ENCODE measurements at regions not wholly inside any gene's neighbourhood (a gene's known extent, or its start where the extent isn't known, plus 50 kb on each side); places are given as distances from the start of the nearest gene placed in this dataset.
A peak's percentile ranks its signal among the peaks of the same experiment; 100 is the strongest.
"Not testable (repeated sequence)": the region's sequence is repeated elsewhere in the genome, so short reads cannot be mapped to it uniquely, and the experiment has no call there.

GRCh38 chr6:141877275-141877983, 255.3 kb upstream of the GJE1 start:
- no peak for DNase-seq

- DNase-seq = no peak
These were observed 257.7 kb upstream of the GJE1 start for GRCh38 chr6:141874930-141875602.

DNA sequence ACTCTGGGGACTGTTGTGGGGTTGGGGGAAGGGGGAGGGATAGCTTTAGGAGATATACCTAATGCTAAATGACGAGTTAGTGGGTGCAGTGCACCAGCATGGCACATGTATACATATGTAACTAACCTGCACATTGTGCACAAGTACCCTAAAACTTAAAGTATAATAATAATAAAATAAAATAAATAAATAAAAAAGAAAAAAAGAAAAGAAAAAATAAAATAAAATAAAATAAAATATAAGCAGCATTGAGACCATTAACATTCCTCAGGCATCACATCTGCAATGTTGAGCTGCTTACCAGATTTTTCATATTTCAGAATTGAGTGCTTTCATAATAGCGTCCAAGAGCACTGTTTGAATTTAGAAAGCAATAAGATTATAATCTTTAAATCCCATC, 263.2 kb upstream of the GJE1 start:
- DNase-seq = not testable (repeated sequence)

- DNase-seq = no peak
These were observed 265.0 kb upstream of the GJE1 start for GRCh38 chr6:141867767-141868166.

DNA sequence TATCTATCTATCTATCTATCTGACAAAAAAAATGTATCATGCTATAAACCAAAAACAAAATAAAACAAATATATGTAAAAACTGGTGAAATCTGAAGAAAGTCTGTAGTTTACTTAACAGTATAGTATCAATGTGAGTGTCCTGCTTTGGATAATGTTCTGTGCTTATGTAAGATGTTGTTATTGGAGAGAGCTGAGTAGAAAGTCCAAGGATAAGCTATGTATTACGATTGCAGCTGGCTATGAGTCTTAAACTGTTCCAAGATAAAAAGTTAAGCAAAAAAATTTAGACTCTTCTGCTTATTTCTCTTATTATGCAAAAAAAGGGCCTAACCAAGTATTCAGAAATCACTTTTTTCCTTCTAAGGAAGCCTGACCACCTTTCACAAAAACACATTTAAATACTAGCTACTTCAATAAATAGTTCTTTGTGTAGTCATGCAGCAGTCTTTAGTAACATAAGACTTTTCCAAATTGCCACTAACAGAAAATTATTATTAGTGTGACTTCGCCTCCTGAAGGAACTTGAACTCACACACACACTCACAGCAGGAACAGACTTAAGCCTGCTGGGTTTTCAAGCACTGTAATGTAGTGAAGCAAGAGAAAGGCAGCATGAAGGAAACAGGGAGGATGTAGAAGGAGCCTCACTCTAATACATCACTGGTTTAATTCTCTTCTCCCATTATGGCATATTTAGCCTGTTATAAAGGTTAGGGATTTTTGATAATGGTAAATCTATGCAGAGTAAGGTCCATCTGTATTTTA, 265.8 kb upstream of the GJE1 start:
- DNase-seq = no peak

DNA sequence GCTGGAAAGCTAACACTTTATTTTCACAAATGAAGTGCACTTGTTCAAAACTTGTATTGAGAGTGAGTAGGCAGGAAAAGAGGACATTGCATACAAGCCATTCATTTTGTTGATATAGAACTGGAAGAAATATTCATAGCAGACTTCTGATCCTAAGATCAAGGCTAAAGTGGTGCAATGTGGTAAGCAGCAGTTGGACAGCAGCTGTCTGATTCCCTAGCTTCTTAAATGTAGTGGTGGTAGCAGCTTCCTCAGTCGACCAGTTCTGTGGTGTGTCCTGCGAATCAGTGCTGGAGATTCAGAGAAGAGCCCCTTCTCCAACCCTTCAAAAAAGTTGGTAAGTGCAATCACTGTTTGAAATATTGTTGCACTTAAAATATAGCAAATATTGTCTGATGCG, 281.7 kb upstream of the GJE1 start:
- no peak for DNase-seq

DNA sequence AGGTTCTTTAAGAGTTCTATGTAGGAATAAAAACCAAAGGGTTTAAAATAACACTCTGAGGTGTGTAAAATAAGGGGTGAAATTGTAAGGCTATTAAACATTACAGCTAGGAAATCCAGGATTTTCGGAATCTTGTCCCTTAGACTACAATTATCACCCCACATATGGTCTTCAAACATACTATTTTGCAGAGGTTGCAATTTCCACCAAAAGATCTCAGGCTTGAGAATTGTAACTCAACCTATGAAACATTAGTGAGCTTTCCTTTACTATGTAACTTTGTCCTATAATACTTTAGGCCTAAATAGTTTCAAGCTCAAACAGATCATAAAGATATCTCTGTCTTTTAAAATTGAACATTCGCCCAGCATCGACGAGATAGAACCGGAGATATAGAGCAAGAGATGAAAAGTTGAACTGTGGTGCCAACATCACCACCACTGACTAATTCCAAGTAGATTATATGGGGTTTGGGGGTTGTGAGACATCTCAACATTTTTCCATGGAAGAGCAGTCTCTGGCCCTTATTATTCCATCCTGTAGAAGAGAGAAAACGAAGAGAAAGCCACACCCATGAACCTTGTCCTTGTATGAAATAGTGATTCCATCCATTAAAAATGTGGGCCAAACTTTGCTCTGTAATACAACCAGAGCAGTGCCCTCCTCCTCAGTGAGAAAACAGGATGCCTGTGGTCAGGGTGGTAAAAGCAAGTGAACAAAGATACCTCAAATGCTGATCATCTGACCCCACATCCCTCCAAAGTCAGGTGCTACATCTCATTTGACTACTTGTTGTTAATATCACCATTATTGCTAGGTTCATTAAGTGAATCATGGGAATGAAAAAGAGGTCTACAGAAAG, 284.5 kb upstream of the GJE1 start:
- no peak for DNase-seq

DNA sequence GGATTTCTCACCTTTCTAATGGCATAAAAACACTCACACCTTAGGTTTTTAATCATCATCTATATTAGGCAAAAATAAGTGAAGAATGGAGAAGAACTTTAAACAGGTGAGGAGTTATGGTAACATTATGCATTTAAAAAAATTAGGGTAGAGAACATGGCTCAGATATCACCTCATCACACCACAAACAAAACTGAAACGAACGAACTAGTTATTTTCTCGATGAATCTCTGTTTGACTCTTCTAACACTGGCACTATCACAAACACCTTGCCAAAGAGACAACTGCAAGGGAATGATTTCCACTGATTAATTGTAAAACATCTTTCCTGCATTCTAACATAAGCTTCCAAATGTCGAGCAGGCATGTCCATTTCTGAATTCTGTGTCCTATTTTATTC, 286.1 kb upstream of the GJE1 start:
- no peak for DNase-seq

GRCh38 chr6:141843178-141843834, 289.4 kb upstream of the GJE1 start:
- no peak for DNase-seq

DNA sequence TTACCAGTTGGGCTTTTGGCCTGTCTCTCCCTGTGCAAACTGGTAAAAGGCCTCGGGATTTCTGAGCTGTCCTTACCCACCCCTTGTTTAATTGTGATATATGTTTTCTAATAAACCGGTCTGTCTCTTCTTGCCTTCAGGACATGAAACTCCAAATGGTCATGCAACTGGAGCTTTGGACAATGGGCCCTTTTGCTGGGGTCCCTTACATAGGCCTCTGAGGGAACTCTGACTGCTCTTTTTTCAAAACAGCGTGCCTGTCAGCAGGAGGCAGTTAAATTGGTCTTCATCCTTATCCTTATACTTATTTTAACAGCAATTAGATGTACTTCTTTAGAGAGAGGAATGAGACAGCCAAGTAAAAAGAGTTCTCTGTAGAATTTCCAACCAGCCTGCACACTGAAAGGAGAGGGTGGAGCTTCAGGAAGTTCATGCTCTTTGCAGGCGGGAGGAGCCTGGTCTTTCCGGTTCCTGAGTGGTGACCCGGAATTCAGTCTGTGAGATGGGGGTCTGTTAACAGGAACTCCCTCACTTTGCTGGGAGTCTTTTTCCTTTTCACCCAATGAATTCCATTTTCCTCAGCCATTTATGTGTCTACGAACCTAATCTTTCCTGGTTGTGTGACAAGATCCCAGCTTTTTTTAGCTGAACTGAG, 299.6 kb upstream of the GJE1 start:
- DNase-seq = no peak

GRCh38 chr6:141830530-141830929, 302.2 kb upstream of the GJE1 start:
- no peak for DNase-seq

- DNase-seq = no peak
These were observed 303.0 kb upstream of the GJE1 start for GRCh38 chr6:141829566-141830360.

- no peak for DNase-seq
These were observed 308.4 kb upstream of the GJE1 start for GRCh38 chr6:141824350-141824749.

DNA sequence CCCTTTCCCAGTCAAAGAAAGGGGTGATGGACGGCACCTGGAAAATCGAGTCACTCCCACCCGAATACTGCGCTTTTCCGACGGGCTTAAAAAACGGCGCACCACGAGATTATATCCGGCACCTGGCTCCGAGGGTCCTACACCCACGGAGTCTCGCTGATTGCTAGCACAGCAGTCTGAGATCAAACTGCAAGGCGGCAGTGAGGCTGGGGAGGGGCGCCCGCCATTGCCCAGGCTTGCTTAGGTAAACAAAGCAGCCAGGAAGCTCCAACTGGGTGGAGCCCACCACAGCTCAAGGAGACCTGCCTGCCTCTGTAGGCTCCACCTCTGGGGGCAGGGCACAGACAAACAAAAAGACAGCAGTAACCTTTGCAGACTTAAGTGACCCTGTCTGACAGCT, 317.7 kb upstream of the GJE1 start:
- peak in 1 of 3 experiments; percentile 14 for DNase-seq

GRCh38 chr6:141809901-141810300, 322.8 kb upstream of the GJE1 start:
- no peak for DNase-seq

DNA sequence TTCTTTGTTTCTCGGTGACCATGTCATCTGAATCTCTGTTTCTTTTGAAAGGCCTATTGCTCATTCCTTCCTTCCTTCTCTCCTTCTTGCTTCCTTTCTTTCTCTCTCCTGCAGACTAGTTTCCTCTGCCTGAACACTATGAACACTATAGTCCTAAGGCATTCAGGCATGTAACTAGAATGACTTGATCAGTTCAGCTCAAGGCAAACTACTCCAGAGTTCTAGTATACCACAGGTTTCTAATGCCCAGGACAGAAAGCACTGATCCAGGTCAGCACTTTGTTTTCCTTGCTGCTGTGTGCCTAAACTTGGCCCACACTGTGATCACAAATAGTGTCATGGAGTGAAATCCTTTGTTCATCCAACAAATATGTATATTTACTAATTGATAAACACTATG, 324.1 kb upstream of the GJE1 start:
- DNase-seq = no peak

DNA sequence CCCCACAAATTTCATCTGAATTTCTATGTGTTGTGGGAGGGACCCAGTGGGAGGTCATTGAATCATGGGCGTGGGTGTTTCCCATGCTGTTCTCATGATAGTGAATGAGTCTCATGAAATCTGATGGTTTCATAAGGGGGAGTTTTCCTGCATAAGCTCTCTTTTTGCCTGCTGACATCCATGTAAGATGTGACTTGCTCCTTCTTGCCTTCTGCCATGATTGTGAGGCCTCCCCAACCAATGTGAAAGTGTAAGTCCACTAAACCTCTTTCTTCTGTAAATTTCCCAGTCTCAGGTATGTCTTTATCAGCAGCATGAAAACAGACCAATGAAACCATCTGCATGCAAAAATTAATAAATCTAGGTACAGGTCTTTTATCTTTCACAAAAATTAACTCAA, 331.8 kb upstream of the GJE1 start:
- not testable (repeated sequence) for DNase-seq

- DNase-seq = no peak
These were observed 341.8 kb upstream of the GJE1 start for GRCh38 chr6:141790921-141791320.

- DNase-seq = no peak
These were observed 344.6 kb upstream of the GJE1 start for GRCh38 chr6:141788096-141788495.

- DNase-seq = no peak
These were observed 349.1 kb upstream of the GJE1 start for GRCh38 chr6:141783585-141783984.

DNA sequence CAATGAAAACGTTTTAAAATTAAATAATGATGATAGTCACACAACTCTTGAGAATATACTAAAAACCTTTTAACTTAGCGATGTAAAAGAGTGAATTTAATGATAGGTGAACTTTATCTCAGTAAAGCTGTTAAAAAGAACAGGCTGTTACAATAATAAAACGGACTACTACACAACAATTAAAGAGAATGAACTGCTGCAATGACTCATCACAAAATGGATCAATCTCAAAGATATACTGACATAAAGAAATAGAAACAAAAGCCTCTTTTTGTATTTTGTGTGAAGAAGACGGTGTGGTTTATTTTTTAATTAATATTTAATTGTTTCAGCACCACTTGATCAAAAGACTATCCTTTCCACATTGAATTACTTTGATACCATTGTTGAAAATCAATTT, 352.4 kb upstream of the GJE1 start:
- DNase-seq = no peak
